K562 (cell line): ENCODE measurements at regions not wholly inside any gene's neighbourhood (a gene's known extent, or its start where the extent isn't known, plus 50 kb on each side); places are given as distances from the start of the nearest gene placed in this dataset.

Experiments used
- ATAC-seq: fragments of 200-7000 bp; cut with Tn5 transposase; 3 replicates; pipeline ENCODE4 v1.9.1; 2020; ENCODE audit warnings: moderate library complexity
- BruUV-seq: library from RNA; stranded (reverse); fragments of 400-500 nt; replicated peaks from 2 replicates; lab custom pipeline; 2021; lab: Mats Ljungman, UMichigan
- CTCF ChIA-PET: fragments of 300-600 bp; formaldehyde crosslinking; extraction: SDS; loops from one replicate; lab custom pipeline; 2021; ENCODE audit warnings: low intra/inter-chr PET ratio; lab: Yijun Ruan, JAX
- POLR2A ChIA-PET: fragments of 300-600, 350-650 bp; sonication (Branson Sonifier 250); formaldehyde crosslinking; extraction: SDS; loops from one replicate; lab custom pipeline; 2021; ENCODE audit warnings: antibody characterized with exemption, inconsistent platforms; lab: Yijun Ruan, JAX
- DNase-seq, 4 experiments: peaks; one replicate each; pipeline versions ENCODE4 v3.0.0 to v3.0.0-alpha.2; 2011 to 2018; ENCODE audit warnings: low spot score in 3 of 4, mixed read lengths in 3 of 4; ENCODE audit errors: extremely low read depth in 1 of 4
- FAIRE-seq: peaks from 2 replicates; lab custom pipeline; 2011; peaks lifted over from hg19 to GRCh38; lab: Jason Lieb, UNC
- H2AFZ ChIP-seq: 2 replicates; pipeline ENCODE4 v1.6.0; 2011; ENCODE audit warnings: low read depth, low read length, control low read depth, inconsistent platforms
- H3K27ac ChIP-seq: fragments of 200-600 bp; 3 replicates; pipeline ENCODE4 v1.8.0; 2011; ENCODE audit warnings: low read depth, mild to moderate bottlenecking, control low read depth, inconsistent platforms, low read length, moderate library complexity, mixed read lengths; ENCODE audit errors: extremely low read depth
- H3K27me3 ChIP-seq, 2 experiments: fragments of 300-600 bp in 1 of 2; 2 replicates in 1 of 2; 3 replicates in 1 of 2; pipeline versions ENCODE4 v1.6.0 to v1.8.0; 2011; ENCODE audit warnings: inconsistent platforms in 2 of 2, low read length in 2 of 2, mild to moderate bottlenecking in 1 of 2, mixed read lengths in 1 of 2, moderate library complexity in 1 of 2; ENCODE audit not compliant: control insufficient read depth in 2 of 2, insufficient read depth in 2 of 2
- H3K36me3 ChIP-seq: fragments of 300-600 bp; 3 replicates; pipeline ENCODE4 v1.8.0; 2011; ENCODE audit warnings: mild to moderate bottlenecking, low read length, inconsistent platforms; ENCODE audit not compliant: control insufficient read depth, insufficient read depth
- H3K4me1 ChIP-seq, 2 experiments: fragments of 200-600 bp in 1 of 2; replicated peaks in 1 of 2; 2 replicates in 1 of 2; 3 replicates in 1 of 2; pipeline versions ENCODE4 v1.5.1 to v1.8.0; 2011; ENCODE audit warnings: inconsistent platforms in 2 of 2, low read length in 2 of 2, mild to moderate bottlenecking in 1 of 2, mixed read lengths in 1 of 2, moderate library complexity in 1 of 2; ENCODE audit not compliant: control insufficient read depth in 2 of 2, insufficient read depth in 2 of 2
- H3K4me2 ChIP-seq: 2 replicates; pipeline ENCODE4 v1.6.1; 2011; ENCODE audit warnings: low read length, control low read depth, inconsistent platforms, mixed read lengths; ENCODE audit not compliant: insufficient read depth
- H3K4me3 ChIP-seq: fragments of 200-600 bp; sonication (generic), shearing (Covaris generic); 2 replicates; pipeline ENCODE4 v1.5.1; 2016; ENCODE audit warnings: control low read depth, inconsistent platforms
- H3K79me2 ChIP-seq: fragments of 200-600 bp; 3 replicates; pipeline ENCODE4 v1.8.0; 2011; ENCODE audit warnings: low read length, inconsistent platforms; ENCODE audit not compliant: control insufficient read depth, insufficient read depth
- H3K9ac ChIP-seq, 2 experiments: 2 replicates each; pipeline versions ENCODE4 v1.6.0 to v1.6.1; 2011; ENCODE audit warnings: low read depth in 2 of 2, low read length in 2 of 2, control low read depth in 1 of 2, inconsistent platforms in 1 of 2, mild to moderate bottlenecking in 1 of 2, mixed read lengths in 1 of 2; ENCODE audit not compliant: insufficient read depth in 1 of 2
- H3K9me1 ChIP-seq: one replicate; pipeline ENCODE4 v1.6.0; 2011; ENCODE audit warnings: inconsistent platforms, mild to moderate bottlenecking, low read length, moderate library complexity; ENCODE audit not compliant: control insufficient read depth, insufficient read depth
- H3K9me3 ChIP-seq: replicated peaks from 2 replicates; pipeline ENCODE4 v1.5.1; 2011; ENCODE audit warnings: low read depth, low read length, inconsistent platforms; ENCODE audit not compliant: control insufficient read depth, insufficient read depth
- H4K20me1 ChIP-seq: replicated peaks from 2 replicates; pipeline ENCODE4 v1.6.1; 2011; ENCODE audit warnings: low read length, inconsistent platforms, mixed read lengths; ENCODE audit not compliant: control insufficient read depth, insufficient read depth
- BCOR ChIP-seq: fragments of 450-650 bp; IDR thresholded peaks from 2 replicates; pipeline ENCODE4 v1.6.1; 2016
- EZH2 ChIP-seq: IDR thresholded peaks from 2 replicates; pipeline ENCODE4 v1.6.1; 2012; ENCODE audit warnings: low read depth, mild to moderate bottlenecking, inconsistent platforms, low read length, borderline replicate concordance
- FOSL1 ChIP-seq: fragments of 200-800 bp; sonication (Bioruptor generic); conservative IDR thresholded peaks from 2 replicates; pipeline ENCODE4 v1.6.1; 2016; ENCODE audit warnings: missing genetic modification characterization, missing compliant biosample characterization
- GTF2E2 ChIP-seq: fragments of 200-800 bp; sonication (Bioruptor generic); IDR thresholded peaks from 2 replicates; pipeline ENCODE4 v1.6.1; 2016; ENCODE audit warnings: missing genetic modification characterization, missing compliant biosample characterization
- HCFC1 ChIP-seq: IDR thresholded peaks from 2 replicates; pipeline ENCODE4 v1.6.1; 2012; ENCODE audit warnings: low read depth, low read length, improper control_type of control experiment
- HMGN3 ChIP-seq: IDR thresholded peaks from 2 replicates; pipeline ENCODE4 v1.6.1; 2011; ENCODE audit warnings: borderline replicate concordance, low read depth, mild to moderate bottlenecking, mixed read lengths, low read length; ENCODE audit not compliant: insufficient read length; ENCODE audit errors: extremely low read depth
- KLF10 ChIP-seq: fragments of 250-450 bp; sonication (Bioruptor Pico); IDR thresholded peaks from 2 replicates; pipeline ENCODE4 v1.6.1; 2021; ENCODE audit warnings: matching md5 sums
- PURB ChIP-seq: sonication (generic); formaldehyde crosslinking; IDR thresholded peaks from 2 replicates; pipeline ENCODE4 v1.9.0; 2021; ENCODE audit warnings: low read depth, mild to moderate bottlenecking, missing genetic modification reagents
- RAD21 ChIP-seq, 2 experiments: fragments of 250-450 bp in 1 of 2; fragments of 450-650 bp in 1 of 2; sonication (Bioruptor Pico) in 1 of 2; formaldehyde crosslinking in 1 of 2; IDR thresholded peaks in 1 of 2; conservative IDR thresholded peaks in 1 of 2; 2 replicates each; pipeline versions ENCODE4 v1.4.0 to v1.8.0; 2020 to 2022; ENCODE audit warnings: mild to moderate bottlenecking in 2 of 2, moderate library complexity in 1 of 2
- RBM22 ChIP-seq: fragments of 200-400 bp; formaldehyde crosslinking; IDR thresholded peaks from 2 replicates; pipeline ENCODE4 v1.6.1; 2018; ENCODE audit warnings: low read length, low read depth; ENCODE audit not compliant: poor library complexity, severe bottlenecking
- SMAD1 ChIP-seq: fragments of 150-350 bp; IDR thresholded peaks from 2 replicates; pipeline ENCODE4 v1.6.1; 2014; ENCODE audit warnings: low read length, low read depth; ENCODE audit not compliant: partially characterized antibody
- SPI1 ChIP-seq: IDR thresholded peaks from 2 replicates; pipeline ENCODE4 v1.6.1; 2011; ENCODE audit warnings: low read depth, low read length, control low read depth, borderline replicate concordance
- SREBF1 ChIP-seq: fragments of 150-350 bp; IDR thresholded peaks from 2 replicates; pipeline ENCODE4 v1.6.1; 2014; ENCODE audit warnings: antibody characterized with exemption, low read depth, low read length, borderline replicate concordance
- YBX1 ChIP-seq: fragments of 450-650 bp; IDR thresholded peaks from 2 replicates; pipeline ENCODE4 v1.7.1; 2016; ENCODE audit warnings: mild to moderate bottlenecking
- ZFP36 ChIP-seq: fragments of 150-350 bp; IDR thresholded peaks from 2 replicates; pipeline ENCODE4 v1.6.1; 2018; ENCODE audit warnings: low read length, low read depth; ENCODE audit not compliant: partially characterized antibody
- ZNF449 ChIP-seq: fragments of 250-450 bp; sonication (Bioruptor Pico); IDR thresholded peaks from 2 replicates; pipeline ENCODE4 v1.8.0; 2022; ENCODE audit warnings: moderate library complexity, mild to moderate bottlenecking, inconsistent platforms
- ZNF584 ChIP-seq: fragments of 200-800 bp; sonication (Bioruptor generic); IDR thresholded peaks from 2 replicates; pipeline ENCODE4 v1.6.1; 2016; ENCODE audit warnings: low read depth, mild to moderate bottlenecking, missing genetic modification characterization, missing compliant biosample characterization
- ZNF639 ChIP-seq, 2 experiments: fragments of 200-800 bp in 1 of 2; sonication (Bioruptor generic) in 1 of 2; sonication (generic) in 1 of 2; formaldehyde crosslinking in 1 of 2; IDR thresholded peaks in 1 of 2; conservative IDR thresholded peaks in 1 of 2; 2 replicates each; pipeline versions ENCODE4 v1.5.0 to v1.6.1; 2016 to 2020; ENCODE audit warnings: missing compliant biosample characterization in 1 of 2, missing genetic modification characterization in 1 of 2, missing genetic modification reagents in 1 of 2
- ZNF740 ChIP-seq, 3 experiments: fragments of 200-800 bp in 1 of 3; sonication (Bioruptor generic) in 1 of 3; sonication (generic) in 1 of 3; formaldehyde crosslinking in 1 of 3; IDR thresholded peaks; 2 replicates each; pipeline versions ENCODE4 v1.6.1 to v1.8.0; 2016 to 2022; ENCODE audit warnings: mild to moderate bottlenecking in 2 of 3, missing compliant biosample characterization in 2 of 3, missing genetic modification characterization in 2 of 3, missing genetic modification reagents in 1 of 3
- WGBS: fragments of 100-300 bp; shearing (Covaris generic); methylation state at CpG from one replicate; pipeline ENCODE4 v1.1.6; 2016; ENCODE audit warnings: low coverage, mixed read lengths; ENCODE audit not compliant: insufficient coverage; ENCODE audit errors: missing lambda C conversion rate; 5-methylcytosine and 5-hydroxymethylcytosine counted together
- in situ Hi-C: fragments of 300-500 bp; cut with MboI; formaldehyde crosslinking; loops from 4 replicates; pipeline ENCODE4 v1.15.0; 2018; ENCODE audit warnings: inconsistent platforms, mixed read lengths
- intact Hi-C: fragments of 100-400 bp; cut with micrococcal nuclease; formaldehyde crosslinking; loops from 2 replicates; pipeline ENCODE4 v1.14.2; 2022

- TF ChIP-seq ZNF639 (CRISPR knock-in tag; conservative IDR thresholded peaks at IDR 0.05 in 1 of 2, IDR thresholded peaks at IDR 0.05 in 1 of 2), result no peak
- no peak for TF ChIP-seq ZNF449
- no peak for TF ChIP-seq ZFP36
- TF ChIP-seq SPI1, result no peak
- TF ChIP-seq RBM22, result no peak
- TF ChIP-seq, all 486 proteins: peak for 0
Measured at GRCh38 chr14:85041618-85042017, 488.3 kb upstream of the FLRT2 start (continued).

GRCh38 chr14:85042301-85042700 lies 487.6 kb upstream of the FLRT2 start:
- intact Hi-C loops, result no loop called here
- Histone ChIP-seq H3K9me3 (no peaks in the 10 kb centered on the region), H3K9ac (no peak overlapping the region), H3K27me3 (no peaks in the 10 kb centered on the region), H3K4me3 (no peak overlapping the region), H3K9me1 (no peaks in the 10 kb centered on the region), H3K4me2 (no peak overlapping the region), H2AFZ (no peak overlapping the region), H3K79me2 (no peaks in the 10 kb centered on the region), H3K36me3 (no peaks in the 10 kb centered on the region), H3K27ac (no peak overlapping the region)
- no peak for ATAC-seq
- CTCF ChIA-PET, result no interaction called here
- no TSS peak for BruUV-seq
- WGBS, result 0% methylated on average over 1 of the region's 1 CpG
- POLR2A ChIA-PET, result no interaction called here
- no peak for FAIRE-seq
- DNase-seq, result no peak
- TF ChIP-seq ZNF740 (CRISPR knock-in tag; IDR thresholded peaks at IDR 0.05) (no peak), ZNF740 (tag; IDR thresholded peaks at IDR 0.05) (no peak), KLF10 (CRISPR knock-in tag) (no peak), YBX1 (no peak), RAD21 (CRISPR knock-in tag; conservative IDR thresholded peaks at IDR 0.05 in 1 of 2, IDR thresholded peaks at IDR 0.05 in 1 of 2) (no peak), HCFC1 (no peak), SREBF1 (no peak), SMAD1 (no peak), GTF2E2 (tag) (no peak), PURB (no peak), EZH2 (no peak), HMGN3 (no peak), BCOR (no peak), FOSL1 (tag) (no peak), ZNF584 (CRISPR knock-in tag) (no peak)
- TF ChIP-seq, all 486 proteins: peak for 0
- Histone ChIP-seq H3K4me1 (no peaks in the 10 kb centered on the region), H4K20me1 (no peaks in the 10 kb centered on the region)
- in situ Hi-C loops, result no loop called here
